Activated naive CD8-positive, alpha-beta T cell treated with anti-CD3 and anti-CD28 coated beads, Interleukin-2, amount 10 ng/mL, durations not matched to agents 7 days and 5 days (primary cell): ENCODE measurements at regions not wholly inside any gene's neighbourhood (a gene's known extent, or its start where the extent isn't known, plus 50 kb on each side); places are given as distances from the start of the nearest gene placed in this dataset.

ENCODE experiments used
- ATAC-seq: fragments of 150-1000 bp; cut with Tn5 transposase; one replicate; pipeline ENCODE4 v1.10.0; 2021; ENCODE audit warnings: low read depth, moderate library complexity
- POLR2A ChIA-PET: fragments of 350-600 bp; sonication (Branson Sonifier 250); formaldehyde crosslinking; loops from one replicate; lab custom pipeline; 2021; ENCODE audit warnings: antibody characterized with exemption; lab: Charles Lee
- DNase-seq: peaks from one replicate; pipeline ENCODE4 v3.0.0; 2021
- H3K27ac Mint-ChIP-seq: one replicate; pipeline ENCODE4 v1.8.0; 2022; ENCODE audit warnings: mild to moderate bottlenecking, mixed read lengths
- H3K27me3 Mint-ChIP-seq: one replicate; pipeline ENCODE4 v1.8.0; 2022; ENCODE audit warnings: mild to moderate bottlenecking, moderate library complexity, mixed read lengths
- H3K36me3 Mint-ChIP-seq: one replicate; pipeline ENCODE4 v1.8.0; 2021; ENCODE audit warnings: mild to moderate bottlenecking, mixed read lengths
- H3K4me1 Mint-ChIP-seq: one replicate; pipeline ENCODE4 v1.8.0; 2021; ENCODE audit warnings: mixed read lengths
- H3K4me3 Mint-ChIP-seq: one replicate; pipeline ENCODE4 v1.8.0; 2022; ENCODE audit warnings: mild to moderate bottlenecking, moderate library complexity, mixed read lengths
- H3K9me3 Mint-ChIP-seq: one replicate; pipeline ENCODE4 v1.8.0; 2021; ENCODE audit warnings: mixed read lengths

- Mint-ChIP-seq H3K4me1 (peaks cover 10% of the 10 kb centered on the region), H3K27me3 (peaks cover 3% of the 10 kb centered on the region), H3K4me3 (no peak overlapping the region), H3K27ac (no peak overlapping the region), H3K36me3 (no peaks in the 10 kb centered on the region), H3K9me3 (no peaks in the 10 kb centered on the region)
- POLR2A ChIA-PET = no interaction called here
- DNase-seq (no peak), ATAC-seq (no peak)
Observed at GRCh38 chr13:39941236-39941635, 285.8 kb downstream of the COG6 start.

- POLR2A ChIA-PET = no interaction called here
- peaks cover 3% of the 10 kb centered on the region for H3K27me3 Mint-ChIP-seq
- H3K36me3 Mint-ChIP-seq = no peaks in the 10 kb centered on the region
- H3K27ac Mint-ChIP-seq = no peak overlapping the region
- H3K4me3 Mint-ChIP-seq = no peak overlapping the region
- peaks cover 6% of the 10 kb centered on the region for H3K4me1 Mint-ChIP-seq
- no peaks in the 10 kb centered on the region for H3K9me3 Mint-ChIP-seq
- no peak for DNase-seq
- ATAC-seq = no peak
Observed at GRCh38 chr13:39941911-39942551, 286.6 kb downstream of the COG6 start.

- H3K27me3 Mint-ChIP-seq = peaks cover 3% of the 10 kb centered on the region
- H3K27ac Mint-ChIP-seq = no peak overlapping the region
- peak; percentile 96 for ATAC-seq
- peak; percentile 65 for DNase-seq
- peaks cover 3% of the 10 kb centered on the region for H3K4me1 Mint-ChIP-seq
- POLR2A ChIA-PET = no interaction called here
- H3K9me3 Mint-ChIP-seq = no peaks in the 10 kb centered on the region
- H3K36me3 Mint-ChIP-seq = no peaks in the 10 kb centered on the region
- H3K4me3 Mint-ChIP-seq = no peak overlapping the region
Observed at GRCh38 chr13:39942552-39943273, 287.3 kb downstream of the COG6 start.

DNA sequence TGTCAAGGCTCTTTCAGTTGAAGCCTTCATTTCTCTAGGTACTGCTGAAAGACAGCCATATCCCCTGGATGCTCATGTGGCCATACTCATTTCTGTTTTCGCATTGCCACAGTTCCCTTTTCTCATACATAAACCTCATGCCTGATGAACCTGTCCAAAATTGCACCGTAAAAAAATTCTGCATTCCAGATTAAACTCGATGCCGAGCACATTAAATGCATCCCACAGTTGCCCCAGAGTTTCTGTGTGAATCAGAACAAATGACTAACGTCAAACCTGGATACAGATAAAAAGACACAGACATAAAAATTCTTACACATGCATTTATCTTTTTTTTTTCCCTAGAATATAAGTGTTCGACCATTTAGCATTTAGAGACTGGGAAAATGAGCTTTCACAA lies 288.2 kb downstream of the COG6 start:
- H3K27me3 Mint-ChIP-seq = peaks cover 3% of the 10 kb centered on the region
- no peaks in the 10 kb centered on the region for H3K9me3 Mint-ChIP-seq
- H3K4me3 Mint-ChIP-seq = no peak overlapping the region
- no peak for DNase-seq
- POLR2A ChIA-PET = interaction anchor here (0.7 kb wide), 1 partner anchor 1142 kb away, joined by 3 read pairs; no protein-coding TSS in a partner anchor
- no peaks in the 10 kb centered on the region for H3K36me3 Mint-ChIP-seq
- ATAC-seq = no peak
- no peak overlapping the region for H3K27ac Mint-ChIP-seq
- peaks cover 3% of the 10 kb centered on the region for H3K4me1 Mint-ChIP-seq

DNA sequence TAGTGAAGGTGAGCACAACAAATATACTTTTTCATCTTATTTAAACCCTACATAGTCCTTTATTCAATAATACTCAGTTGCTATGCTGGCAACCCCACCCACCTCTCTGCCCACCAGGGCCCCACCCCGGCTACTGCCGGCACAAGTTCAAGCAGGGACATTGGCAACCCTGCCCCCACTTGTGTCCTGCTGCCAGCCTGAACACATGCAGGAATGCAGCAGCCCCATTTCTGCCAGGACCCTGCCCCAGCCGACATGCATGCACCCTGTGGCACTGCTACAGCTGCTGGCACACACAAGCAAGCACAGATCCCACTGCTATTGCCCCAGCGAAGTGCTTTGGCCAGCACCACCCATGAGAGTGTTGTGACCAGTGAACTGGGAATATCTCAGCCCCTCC lies 289.8 kb downstream of the COG6 start:
- Mint-ChIP-seq H3K4me1 (peaks cover 3% of the 10 kb centered on the region), H3K27me3 (peaks cover 3% of the 10 kb centered on the region), H3K27ac (no peak overlapping the region), H3K4me3 (no peak overlapping the region), H3K36me3 (no peaks in the 10 kb centered on the region), H3K9me3 (no peaks in the 10 kb centered on the region)
- no peak for DNase-seq
- POLR2A ChIA-PET = no interaction called here
- no peak for ATAC-seq

DNA sequence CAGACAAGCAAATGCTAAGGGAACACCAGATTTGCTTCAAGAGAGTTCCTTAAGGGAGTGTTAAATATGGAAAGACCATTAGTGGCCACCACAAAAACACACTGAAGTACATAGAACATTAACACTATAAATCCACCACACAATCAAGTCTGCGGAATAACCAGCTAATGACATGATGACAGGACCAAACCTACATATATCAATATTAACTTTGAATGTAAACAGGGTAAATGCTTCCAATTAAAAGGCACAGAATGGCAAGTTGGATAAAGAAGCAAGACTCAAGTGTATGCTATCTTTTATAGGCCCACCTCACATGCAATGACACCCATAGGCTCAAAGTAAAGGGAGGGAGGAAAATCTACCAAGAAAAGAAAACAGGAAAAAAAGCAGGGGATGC lies 291.3 kb downstream of the COG6 start:
- H3K4me1 Mint-ChIP-seq = peaks cover 5% of the 10 kb centered on the region
- H3K9me3 Mint-ChIP-seq = no peaks in the 10 kb centered on the region
- no peak overlapping the region for H3K4me3 Mint-ChIP-seq
- H3K27me3 Mint-ChIP-seq = peaks cover 3% of the 10 kb centered on the region
- H3K36me3 Mint-ChIP-seq = no peaks in the 10 kb centered on the region
- DNase-seq (no peak), ATAC-seq (no peak)
- no peak overlapping the region for H3K27ac Mint-ChIP-seq
- POLR2A ChIA-PET = no interaction called here

- DNase-seq (no peak), ATAC-seq (no peak)
- Mint-ChIP-seq H3K4me3 (no peak overlapping the region), H3K27ac (no peak overlapping the region), H3K4me1 (peaks cover 20% of the 10 kb centered on the region), H3K27me3 (no peaks in the 10 kb centered on the region), H3K36me3 (peaks cover 1% of the 10 kb centered on the region), H3K9me3 (no peaks in the 10 kb centered on the region)
- POLR2A ChIA-PET = no interaction called here
Observed at GRCh38 chr13:39951301-39951700, 295.8 kb downstream of the COG6 start.

GRCh38 chr13:39952249-39953233 lies 297.1 kb downstream of the COG6 start:
- POLR2A ChIA-PET = no interaction called here
- Mint-ChIP-seq H3K9me3 (no peaks in the 10 kb centered on the region), H3K4me3 (no peak overlapping the region), H3K27ac (no peak overlapping the region), H3K36me3 (peaks cover 2% of the 10 kb centered on the region), H3K27me3 (no peaks in the 10 kb centered on the region), H3K4me1 (peaks cover 30% of the 10 kb centered on the region)
- ATAC-seq = peak; percentile 28
- DNase-seq = no peak

DNA sequence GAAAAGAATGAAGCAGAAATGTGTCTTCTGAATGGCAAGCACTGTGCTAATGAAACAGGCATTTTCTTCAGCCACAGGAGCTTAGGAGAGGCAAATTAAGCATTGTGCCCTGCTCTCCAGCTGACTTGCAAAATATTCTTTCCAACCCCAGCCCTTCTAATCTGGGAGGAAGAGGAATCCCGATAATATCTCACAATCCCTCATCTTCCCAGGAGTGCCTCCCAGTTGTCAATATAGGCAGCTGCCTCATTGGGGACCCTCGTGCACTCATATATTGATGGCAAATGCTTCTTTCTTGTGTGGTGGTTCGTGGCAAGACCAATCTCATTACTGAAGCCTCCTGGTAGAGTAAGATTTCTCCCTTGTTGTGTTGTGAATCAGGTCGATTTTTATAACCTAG lies 299.0 kb downstream of the COG6 start:
- ATAC-seq (no peak), DNase-seq (no peak)
- Mint-ChIP-seq H3K4me1 (peaks cover 41% of the 10 kb centered on the region), H3K9me3 (peaks cover 1% of the 10 kb centered on the region), H3K27me3 (no peaks in the 10 kb centered on the region), H3K36me3 (peaks cover 3% of the 10 kb centered on the region), H3K4me3 (no peak overlapping the region), H3K27ac (no peak overlapping the region)
- POLR2A ChIA-PET = no interaction called here

DNA sequence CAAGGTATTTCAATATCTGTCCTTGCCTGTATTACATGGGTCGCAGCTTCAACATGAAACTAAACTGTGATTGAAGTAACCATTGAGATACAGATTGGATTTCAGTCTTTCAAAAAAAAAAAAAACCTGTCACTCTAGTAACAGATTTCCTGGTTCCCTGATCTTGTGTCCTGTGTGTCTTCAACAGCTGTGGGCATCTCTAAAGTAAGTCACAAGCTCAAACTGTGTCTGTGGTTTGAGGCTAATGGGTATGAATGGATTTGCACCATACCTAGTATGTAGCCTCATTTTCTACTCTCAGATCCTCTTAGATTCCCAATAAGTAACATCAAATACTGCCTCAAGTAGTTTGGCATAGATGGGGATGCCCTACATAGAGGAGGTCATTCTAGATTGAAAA lies 300.1 kb downstream of the COG6 start:
- DNase-seq (no peak), ATAC-seq (no peak)
- Mint-ChIP-seq H3K27me3 (no peaks in the 10 kb centered on the region), H3K4me3 (no peak overlapping the region), H3K36me3 (peaks cover 3% of the 10 kb centered on the region), H3K9me3 (peaks cover 1% of the 10 kb centered on the region), H3K27ac (no peak overlapping the region), H3K4me1 (peaks cover 45% of the 10 kb centered on the region)
- POLR2A ChIA-PET = interaction anchor here (0.7 to 1.0 kb wide), 2 partner anchors 232 to 236 kb away, joined by 3 to 7 read pairs; no protein-coding TSS in a partner anchor

DNA sequence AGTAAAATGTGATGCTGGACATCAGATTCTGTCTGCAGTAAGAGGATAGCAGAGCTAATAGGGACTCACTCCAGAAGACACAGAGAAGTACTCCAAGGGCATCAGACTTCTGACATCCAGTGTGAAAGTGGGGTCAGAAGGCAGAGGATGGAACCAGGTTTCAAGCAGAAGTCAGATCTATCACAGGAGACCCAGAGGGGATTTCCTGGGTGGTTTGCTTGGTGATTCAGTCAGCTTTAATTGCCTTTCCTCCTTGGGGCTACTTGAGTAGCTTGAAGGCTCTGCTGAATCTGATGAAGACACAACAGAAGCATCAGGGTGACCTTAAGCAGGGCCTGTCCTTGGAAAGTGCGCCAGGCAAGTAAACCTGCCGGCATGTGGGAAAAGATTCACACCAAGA lies 300.6 kb downstream of the COG6 start:
- no peaks in the 10 kb centered on the region for H3K27me3 Mint-ChIP-seq
- DNase-seq (no peak), ATAC-seq (peak; percentile 83)
- H3K9me3 Mint-ChIP-seq = peaks cover 1% of the 10 kb centered on the region
- H3K4me3 Mint-ChIP-seq = peak overlapping the region; percentile 4
- peak overlapping the region; percentile 53 for H3K27ac Mint-ChIP-seq
- peaks cover 3% of the 10 kb centered on the region for H3K36me3 Mint-ChIP-seq
- POLR2A ChIA-PET = interaction anchor here (0.7 to 1.0 kb wide), 2 partner anchors 232 to 235 kb away, joined by 3 to 7 read pairs; no protein-coding TSS in a partner anchor
- H3K4me1 Mint-ChIP-seq = peaks cover 45% of the 10 kb centered on the region

- no peak for DNase-seq
- peak overlapping the region; percentile 82 for H3K27ac Mint-ChIP-seq
- POLR2A ChIA-PET = no interaction called here
- peak; percentile 32 for ATAC-seq
- peaks cover 37% of the 10 kb centered on the region for H3K4me1 Mint-ChIP-seq
- peaks cover 3% of the 10 kb centered on the region for H3K36me3 Mint-ChIP-seq
- H3K4me3 Mint-ChIP-seq = peak overlapping the region; percentile 62
- H3K27me3 Mint-ChIP-seq = no peaks in the 10 kb centered on the region
- peaks cover 1% of the 10 kb centered on the region for H3K9me3 Mint-ChIP-seq
Observed at GRCh38 chr13:39957868-39958677, 302.6 kb downstream of the COG6 start.
